GM19239 (cell line): ENCODE measurements at regions not wholly inside any gene's neighbourhood (a gene's known extent, or its start where the extent isn't known, plus 50 kb on each side); places are given as distances from the start of the nearest gene placed in this dataset.

Experiments
- DNase-seq: peaks from one replicate; pipeline ENCODE4 v3.0.0; 2011; ENCODE audit warnings: low spot score; ENCODE audit not compliant: insufficient read length
- FAIRE-seq: peaks from 2 replicates; lab custom pipeline; 2011; peaks lifted over from hg19 to GRCh38; lab: Jason Lieb, UNC

GRCh38 chr2:59919579-59919978, 633.9 kb downstream of the BCL11A start:
- no peak for DNase-seq

DNA sequence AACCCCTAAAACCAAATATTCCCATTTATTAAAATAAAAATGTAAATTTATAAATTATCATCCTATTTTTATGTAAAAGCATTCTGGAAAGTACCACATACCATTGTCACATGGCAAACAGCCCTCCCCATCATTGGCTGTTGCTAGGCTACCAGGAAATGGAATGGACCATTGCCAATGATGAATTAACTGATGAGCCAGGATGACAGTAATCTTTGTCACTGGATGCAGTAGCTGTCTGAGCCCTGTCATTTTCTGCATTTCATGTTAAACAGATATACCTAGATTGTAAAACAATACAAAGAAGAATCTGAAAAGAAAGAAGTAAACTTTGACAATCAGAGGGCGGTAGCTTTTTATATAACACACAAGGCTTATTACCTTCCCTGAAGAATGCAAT, 641.4 kb downstream of the BCL11A start:
- FAIRE-seq = no peak

More at GRCh38 chr2:59919579-59919978, 633.9 kb downstream of the BCL11A start:
- FAIRE-seq = no peak

GRCh38 chr2:59910166-59910565, 643.3 kb downstream of the BCL11A start:
- DNase-seq = no peak
- no peak for FAIRE-seq

More for the DNA sequence above, 641.4 kb downstream of the BCL11A start:
- DNase-seq = no peak

DNA sequence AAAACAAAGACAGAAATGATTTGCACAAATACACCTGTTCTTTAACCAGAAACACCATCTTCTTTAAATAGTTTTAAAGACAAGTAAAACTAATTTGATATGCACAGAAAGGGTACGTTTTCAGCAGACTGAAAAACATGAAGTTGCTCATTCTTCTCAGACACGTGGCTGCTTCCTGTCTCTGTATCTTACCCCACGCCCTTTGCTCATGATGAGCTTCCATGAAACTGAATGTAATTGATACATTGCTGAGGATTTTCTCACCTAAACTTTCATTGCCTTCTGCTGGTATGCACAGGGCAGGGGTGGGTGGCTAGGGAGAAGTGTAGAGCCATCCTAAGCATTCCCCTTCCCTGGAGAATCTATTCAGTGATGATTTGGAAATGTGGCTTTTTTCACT, 644.3 kb downstream of the BCL11A start:
- FAIRE-seq = no peak
- no peak for DNase-seq

GRCh38 chr2:59905731-59906130, 647.7 kb downstream of the BCL11A start:
- no peak for FAIRE-seq
- DNase-seq = no peak

DNA sequence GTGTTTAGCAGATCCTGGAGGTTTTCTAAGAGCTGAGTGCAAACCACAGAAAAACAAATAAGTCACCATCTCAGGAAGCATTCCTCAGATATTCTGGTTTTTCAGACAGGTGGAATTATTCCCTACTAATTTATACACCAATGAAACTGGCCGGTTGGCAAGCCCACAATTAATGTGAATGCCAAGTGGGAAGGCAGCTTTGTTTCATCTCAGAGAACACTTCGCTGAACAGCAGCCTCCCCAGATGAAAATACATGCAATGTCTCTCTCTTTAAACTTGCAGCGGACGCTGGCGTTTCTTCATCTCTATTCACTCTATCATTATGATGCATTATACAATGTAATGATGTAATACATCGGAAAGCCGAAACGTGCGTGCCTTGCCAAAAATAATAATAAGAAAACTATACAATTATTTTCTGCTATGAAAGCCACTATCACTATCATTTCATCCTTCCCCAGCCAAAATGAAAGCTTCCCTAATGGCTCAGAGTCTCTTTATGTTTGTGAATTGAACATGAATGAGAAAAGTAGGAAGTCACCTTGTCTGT, 649.4 kb downstream of the BCL11A start:
- DNase-seq = no peak
- no peak for FAIRE-seq

DNA sequence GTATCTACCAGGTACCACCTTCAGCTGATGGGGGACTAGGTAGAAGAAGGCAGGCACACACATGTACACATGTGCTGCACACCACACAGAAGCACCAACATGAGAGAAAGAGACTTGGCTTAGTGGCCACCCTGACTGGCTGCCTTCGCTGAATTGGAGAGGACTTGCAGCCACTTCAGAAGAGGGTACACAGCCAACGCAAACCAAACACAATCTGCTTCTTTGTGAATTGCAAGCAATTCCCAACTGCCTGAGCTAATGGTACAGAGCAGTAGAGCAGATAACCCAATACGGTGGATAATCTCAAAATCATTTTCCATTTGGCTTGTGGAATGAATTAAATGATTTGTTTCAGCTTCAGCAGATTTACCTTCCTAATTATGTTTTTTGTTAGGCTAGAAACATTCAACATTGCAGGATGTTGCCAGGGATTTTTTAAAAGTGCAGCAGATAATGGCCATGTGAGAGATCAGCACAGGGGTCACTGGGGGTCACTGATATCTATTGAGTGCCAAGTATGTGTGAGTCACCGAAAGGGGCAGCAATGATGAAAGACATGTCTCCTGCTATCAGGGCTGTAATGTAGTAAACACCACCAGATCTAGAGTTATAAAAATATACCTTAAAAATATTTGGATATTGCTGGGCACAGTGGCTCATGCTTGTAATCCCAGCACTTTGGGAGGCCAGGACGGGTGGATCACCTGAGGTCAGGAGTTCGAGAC, 652.6 kb downstream of the BCL11A start:
- FAIRE-seq = no peak

DNA sequence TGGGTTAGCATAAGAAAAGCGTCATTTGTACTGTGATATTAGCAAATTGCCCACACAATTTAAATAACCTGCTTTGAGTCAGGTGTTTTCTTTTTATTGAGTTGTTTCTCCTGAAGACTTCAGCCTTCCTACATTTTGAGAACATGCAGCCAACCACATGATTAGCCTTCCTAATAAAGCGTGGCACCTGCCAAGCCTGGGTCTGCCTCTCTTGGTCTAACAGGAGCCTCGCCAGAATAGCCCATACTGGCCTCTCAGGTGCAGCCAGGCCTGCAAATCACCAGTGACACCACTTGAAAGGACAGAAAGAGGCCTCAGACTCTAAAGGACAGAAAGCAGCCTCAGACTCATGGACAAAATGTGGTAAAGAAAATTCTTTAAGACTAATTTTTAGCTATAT, 653.8 kb downstream of the BCL11A start:
- DNase-seq = no peak
- no peak for FAIRE-seq

More for the DNA sequence above, 652.6 kb downstream of the BCL11A start:
- DNase-seq = no peak

DNA sequence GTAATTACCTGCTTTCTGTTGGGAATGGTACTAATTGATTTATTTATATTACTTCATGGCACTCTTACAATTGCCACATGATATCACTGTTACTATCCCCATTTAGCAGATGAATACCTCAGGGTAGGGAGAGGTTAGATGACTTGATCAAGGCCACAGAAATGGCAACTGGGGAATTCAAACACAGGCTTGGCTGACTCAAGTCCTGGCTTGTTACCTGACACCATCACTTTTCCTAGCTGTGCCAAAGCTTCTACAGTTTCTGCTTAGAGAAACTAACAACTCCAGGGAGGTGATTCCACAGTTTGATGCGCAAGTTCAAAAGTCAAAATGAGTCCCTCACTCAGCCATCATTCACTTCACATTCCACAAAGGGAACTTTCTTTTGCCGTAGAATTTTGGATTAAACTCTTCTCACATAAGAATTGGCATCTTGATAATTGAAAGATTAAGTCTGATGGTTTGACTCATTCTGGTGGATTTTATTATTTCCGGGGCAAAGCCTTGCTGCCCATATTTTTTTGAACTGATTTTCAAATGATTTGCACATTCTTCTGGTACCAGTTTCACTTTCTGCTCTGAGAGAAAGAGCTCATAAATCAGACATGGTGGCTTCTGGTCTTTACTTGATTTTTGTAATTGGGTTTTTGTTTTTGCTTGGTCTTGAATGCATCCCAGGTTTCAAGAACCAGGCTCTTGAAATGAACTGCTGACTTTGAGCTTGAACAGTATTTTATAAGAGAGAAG, 656.8 kb downstream of the BCL11A start:
- FAIRE-seq = no peak
- DNase-seq = no peak

- FAIRE-seq = no peak
Measured at GRCh38 chr2:59893612-59894011, 659.8 kb downstream of the BCL11A start.

DNA sequence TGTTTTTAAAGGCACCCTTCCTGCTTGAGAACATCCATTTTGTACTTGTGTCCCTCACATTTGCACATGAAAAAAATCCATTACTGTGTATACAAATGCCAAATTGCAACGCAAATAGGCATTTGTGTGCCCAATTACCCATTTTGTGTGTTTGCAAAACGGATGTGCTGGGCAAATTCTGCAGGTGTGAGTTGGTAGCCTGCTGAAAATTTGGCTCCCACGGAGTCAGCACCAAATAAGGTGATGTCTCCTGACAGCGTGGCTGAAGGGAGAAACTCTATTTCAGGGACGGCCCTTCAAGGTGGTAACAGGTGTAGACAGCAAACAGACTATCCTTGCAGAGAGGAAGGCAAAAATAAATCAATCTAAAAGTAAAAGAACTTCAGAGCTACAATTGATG, 661.1 kb downstream of the BCL11A start:
- DNase-seq (no peak), FAIRE-seq (no peak)

More at GRCh38 chr2:59893612-59894011, 659.8 kb downstream of the BCL11A start:
- no peak for DNase-seq

DNA sequence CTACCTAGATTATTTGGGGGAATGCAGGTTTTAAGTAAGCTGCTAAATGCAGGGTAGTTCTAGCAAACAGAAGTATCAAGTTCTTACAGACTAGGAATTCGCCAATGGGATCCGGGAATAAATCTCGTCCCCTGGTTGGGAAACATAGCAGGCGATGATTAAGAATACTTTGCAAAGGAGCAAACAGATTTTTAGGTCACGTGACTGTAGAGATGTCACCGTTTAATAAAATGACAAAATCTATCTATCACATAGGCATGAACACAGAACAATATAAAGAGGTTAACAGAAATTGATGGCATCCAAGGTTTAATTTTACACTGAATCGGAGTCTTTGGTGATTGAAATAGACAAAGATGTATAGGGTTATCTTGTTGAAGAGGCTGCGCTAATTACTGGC, 664.1 kb downstream of the BCL11A start:
- FAIRE-seq = no peak
- no peak for DNase-seq

DNA sequence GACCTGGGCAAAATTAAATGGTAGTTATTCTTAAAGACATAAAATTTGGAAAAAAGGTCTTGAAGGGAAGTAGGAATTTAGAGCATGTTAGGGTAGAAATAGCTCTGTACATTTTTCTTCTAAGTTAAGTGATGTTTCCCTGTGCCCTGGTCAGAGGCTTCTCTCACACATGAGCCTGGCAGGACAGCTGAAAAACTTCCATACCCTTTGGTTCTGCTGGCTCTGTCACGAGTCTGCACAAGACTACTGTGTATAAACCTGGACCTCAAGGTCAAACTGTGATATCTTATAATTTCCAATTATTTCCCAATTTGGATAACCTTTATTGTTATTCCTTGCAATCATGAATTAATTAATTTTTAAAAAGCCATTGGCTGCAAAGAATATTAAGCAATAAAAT, 664.7 kb downstream of the BCL11A start:
- DNase-seq = no peak
- FAIRE-seq = no peak

DNA sequence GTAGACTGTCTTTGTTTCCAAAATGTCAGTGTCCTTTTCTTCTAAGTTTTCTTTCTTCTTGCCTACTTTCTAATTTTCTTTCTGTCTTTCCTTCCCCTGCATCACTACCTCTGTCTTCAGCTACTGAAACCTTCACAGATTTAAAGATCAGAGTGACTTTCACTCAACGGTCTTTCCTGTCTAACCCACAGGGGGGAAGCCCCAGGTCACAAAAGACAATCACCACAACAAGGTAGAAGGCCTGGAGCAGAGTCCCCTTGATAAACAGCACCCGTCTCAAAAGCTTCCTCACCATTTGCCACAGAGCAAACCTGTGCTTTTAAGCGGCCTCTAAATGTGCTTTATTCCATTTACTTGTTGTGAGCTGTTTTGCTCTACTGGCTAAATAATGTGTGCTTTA, 665.4 kb downstream of the BCL11A start:
- peak; percentile 13 for DNase-seq
- FAIRE-seq = no peak

- FAIRE-seq = no peak
- DNase-seq = no peak
Measured at GRCh38 chr2:59887366-59887765, 666.1 kb downstream of the BCL11A start.

- no peak for FAIRE-seq
Measured at GRCh38 chr2:59886759-59887158, 666.7 kb downstream of the BCL11A start.

DNA sequence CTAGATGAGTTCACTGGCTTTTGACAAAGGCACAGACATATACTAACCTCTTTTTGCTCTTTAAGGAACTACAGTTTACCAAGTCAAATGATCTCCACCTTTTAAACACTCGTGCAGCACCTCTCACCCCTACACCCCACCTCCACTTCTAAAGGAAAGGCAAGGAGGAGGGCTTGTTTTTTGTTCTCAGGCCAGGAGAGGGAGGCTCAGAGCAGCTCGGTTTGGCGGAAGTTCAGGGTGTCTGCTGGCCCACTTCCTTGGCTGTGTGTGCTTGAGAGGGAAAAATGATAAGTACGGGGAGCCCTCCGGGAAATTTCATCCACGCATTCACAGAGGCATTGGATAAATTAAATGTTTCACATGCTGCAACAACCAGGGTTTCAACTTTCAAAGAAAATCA, 667.9 kb downstream of the BCL11A start:
- FAIRE-seq (no peak), DNase-seq (no peak)

More at GRCh38 chr2:59886759-59887158, 666.7 kb downstream of the BCL11A start:
- DNase-seq = no peak

GRCh38 chr2:59884166-59884565, 669.3 kb downstream of the BCL11A start:
- DNase-seq = no peak
- FAIRE-seq = no peak

- FAIRE-seq (no peak), DNase-seq (no peak)
Measured at GRCh38 chr2:59882822-59883221, 670.6 kb downstream of the BCL11A start.

DNA sequence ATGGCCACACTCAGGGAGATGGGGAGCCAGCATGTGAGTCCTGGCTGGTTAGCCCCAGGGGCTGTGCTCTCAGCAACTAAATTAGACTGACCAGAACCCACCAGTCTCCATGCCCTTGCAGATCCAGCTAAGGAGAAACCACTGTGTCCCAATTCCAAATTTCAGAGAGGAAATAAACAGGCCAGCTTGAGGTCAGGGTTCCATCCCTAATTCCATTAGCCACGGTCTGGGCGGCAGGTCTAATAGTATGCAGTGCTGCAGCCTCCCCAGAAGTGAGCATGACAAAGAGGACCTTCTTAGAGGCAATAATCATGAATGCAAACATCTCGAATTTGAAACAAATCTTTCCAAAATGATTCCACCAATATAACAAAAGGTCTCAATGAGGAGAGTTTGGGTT, 671.2 kb downstream of the BCL11A start:
- DNase-seq = no peak
- FAIRE-seq = no peak

GRCh38 chr2:59881218-59881617, 672.2 kb downstream of the BCL11A start:
- FAIRE-seq (no peak), DNase-seq (no peak)
